K562 (cell line): ENCODE measurements at regions not wholly inside any gene's neighbourhood (a gene's known extent, or its start where the extent isn't known, plus 50 kb on each side); places are given as distances from the start of the nearest gene placed in this dataset.
A peak's percentile ranks its signal among the peaks of the same experiment; 100 is the strongest.

Experiments
- CBX5 ChIP-seq: IDR thresholded peaks from 2 replicates; pipeline ENCODE4 v1.6.1; 2014; ENCODE audit warnings: low read depth, borderline replicate concordance
- CCNT2 ChIP-seq: IDR thresholded peaks from 2 replicates; pipeline ENCODE4 v1.6.1; 2011; ENCODE audit warnings: borderline replicate concordance, low read depth, mild to moderate bottlenecking, moderate library complexity, mixed read lengths, low read length; ENCODE audit not compliant: insufficient read length; ENCODE audit errors: extremely low read depth
- FOXA3 ChIP-seq, 2 experiments: fragments of 450-650 bp in 1 of 2; sonication (generic) in 1 of 2; formaldehyde crosslinking; IDR thresholded peaks in 1 of 2; conservative IDR thresholded peaks in 1 of 2; 2 replicates each; pipeline versions ENCODE4 v1.4.0 to v1.8.0; 2020 to 2022; ENCODE audit warnings: mild to moderate bottlenecking in 2 of 2, missing genetic modification reagents in 1 of 2
- GATAD2B ChIP-seq: fragments of 450-650 bp; IDR thresholded peaks from 2 replicates; pipeline ENCODE4 v1.6.1; 2017; ENCODE audit warnings: mild to moderate bottlenecking, borderline replicate concordance
- GTF2A2 ChIP-seq: IDR thresholded peaks from 2 replicates; pipeline ENCODE4 v1.6.1; 2016; ENCODE audit warnings: mild to moderate bottlenecking, missing genetic modification characterization, missing compliant biosample characterization
- HDGF ChIP-seq: fragments of 450-650 bp; IDR thresholded peaks from 2 replicates; pipeline ENCODE4 v1.6.1; 2016
- IRF2 ChIP-seq: sonication (generic); formaldehyde crosslinking; IDR thresholded peaks from 2 replicates; pipeline ENCODE4 v1.8.1; 2022; ENCODE audit warnings: mild to moderate bottlenecking, missing genetic modification reagents
- KDM2B ChIP-seq: fragments of 250-450 bp; sonication (Bioruptor Pico); IDR thresholded peaks from 2 replicates; pipeline ENCODE4 v1.8.0; 2021; ENCODE audit warnings: mild to moderate bottlenecking, moderate library complexity
- LCOR ChIP-seq: sonication (generic); formaldehyde crosslinking; IDR thresholded peaks from 2 replicates; pipeline ENCODE4 v1.8.0; 2022; ENCODE audit warnings: mild to moderate bottlenecking, missing genetic modification reagents
- MYNN ChIP-seq, 2 experiments: sonication (generic); formaldehyde crosslinking in 1 of 2; IDR thresholded peaks; 2 replicates each; pipeline versions ENCODE4 v1.5.0 to v1.6.1; 2016 to 2020; ENCODE audit warnings: antibody characterized with exemption in 1 of 2, missing genetic modification reagents in 1 of 2
- PCBP2 ChIP-seq: fragments of 200-400 bp; formaldehyde crosslinking; IDR thresholded peaks from 2 replicates; pipeline ENCODE4 v1.6.1; 2018; ENCODE audit warnings: low read length, low read depth, mild to moderate bottlenecking, moderate library complexity; ENCODE audit not compliant: poor library complexity, severe bottlenecking
- RBM17 ChIP-seq: fragments of 200-400 bp; formaldehyde crosslinking; IDR thresholded peaks from 2 replicates; pipeline ENCODE4 v1.6.1; 2017; ENCODE audit warnings: low read depth, mild to moderate bottlenecking, low read length, borderline replicate concordance
- SMARCA4 ChIP-seq: fragments of 450-650 bp; IDR thresholded peaks from 2 replicates; pipeline ENCODE4 v1.6.1; 2016
- SNRNP70 ChIP-seq: fragments of 200-400 bp; formaldehyde crosslinking; optimal IDR thresholded peaks from 2 replicates; pipeline ENCODE3; 2017; ENCODE audit warnings: low read depth, low read length
- STAT5A ChIP-seq: IDR thresholded peaks from 2 replicates; pipeline ENCODE4 v1.6.1; 2012; ENCODE audit warnings: low read length, inconsistent platforms, borderline replicate concordance
- TCF3 ChIP-seq: sonication (generic); formaldehyde crosslinking; IDR thresholded peaks from 2 replicates; pipeline ENCODE4 v1.4.0; 2020; ENCODE audit warnings: mild to moderate bottlenecking, missing genetic modification reagents
- TRIM24 ChIP-seq, 2 experiments: fragments of 450-650 bp; IDR thresholded peaks; 2 replicates each; pipeline ENCODE4 v1.6.1; 2016
- ZBTB1 ChIP-seq: sonication (generic); formaldehyde crosslinking; IDR thresholded peaks from 2 replicates; pipeline ENCODE4 v1.8.1; 2023; ENCODE audit warnings: missing genetic modification reagents, low read depth, mild to moderate bottlenecking, borderline replicate concordance
- ZKSCAN1 ChIP-seq: fragments of 150-350 bp; IDR thresholded peaks from 2 replicates; pipeline ENCODE4 v1.6.1; 2016; ENCODE audit warnings: low read depth, low read length
- TF ChIP-seq, protein P1 (sequence below): fragments of 250-450 bp; sonication (Bioruptor Pico); IDR thresholded peaks from 2 replicates; pipeline ENCODE4 v1.5.0; 2021
- TF ChIP-seq, protein P2 (sequence below): sonication (generic); formaldehyde crosslinking; IDR thresholded peaks from 2 replicates; pipeline ENCODE4 v1.8.1; 2023; ENCODE audit warnings: mild to moderate bottlenecking, missing genetic modification reagents, moderate library complexity
- TF ChIP-seq, protein P3 (sequence below): sonication (generic); IDR thresholded peaks from 2 replicates; pipeline ENCODE4 v1.6.1; 2016

DNA sequence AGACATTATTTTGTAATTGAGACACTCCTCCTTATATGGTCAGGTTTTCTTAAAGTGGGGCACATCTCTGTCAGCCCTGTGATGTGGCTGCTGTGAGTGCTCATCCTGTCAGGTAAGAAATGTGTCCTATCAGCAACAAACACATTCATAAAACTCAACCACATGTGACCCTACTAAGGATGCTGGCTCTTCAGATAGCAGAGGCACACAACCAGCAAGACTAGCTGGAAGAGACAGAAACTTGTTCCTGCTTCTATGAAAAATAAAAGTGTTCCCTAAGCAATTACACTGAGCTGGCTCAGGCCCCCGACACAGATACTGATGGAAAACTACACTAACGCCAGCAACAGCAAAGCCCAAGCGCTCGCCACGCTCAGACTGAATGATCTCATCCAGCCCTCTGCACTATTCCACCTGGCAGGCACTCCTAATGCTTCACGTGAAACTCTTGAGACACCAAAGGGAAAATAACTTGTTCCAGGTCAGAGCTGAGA, 49.8 kb upstream of the CYP2D6 start (continued):
- TF ChIP-seq KDM2B (CRISPR knock-in tag) (no peak), MYNN (IDR thresholded peaks at IDR 0.05) (0 out of 2 replicates have a peak, but pooled peaks have one; percentile 51), MYNN (CRISPR knock-in tag; IDR thresholded peaks at IDR 0.05) (no peak), CBX5 (no peak), STAT5A (peak; percentile 68), FOXA3 (CRISPR knock-in tag; conservative IDR thresholded peaks at IDR 0.05 in 1 of 2, IDR thresholded peaks at IDR 0.05 in 1 of 2) (no peak), IRF2 (CRISPR knock-in tag) (no peak), GTF2A2 (tag) (no peak), PCBP2 (no peak), CCNT2 (no peak), RBM17 (no peak), ZKSCAN1 (peak; percentile 94), LCOR (CRISPR knock-in tag) (no peak), SNRNP70 (no peak), TCF3 (peak; percentile 95), TRIM24 (IDR thresholded peaks at IDR 0.05) (0 out of 4 replicates have a peak, but pooled peaks of 1 of the 2 experiments have one; percentile 23), HDGF (no peak), ZBTB1 (CRISPR knock-in tag) (no peak), GATAD2B (no peak), SMARCA4 (peak; percentile 73; the same call in 1 of the 2 replicates)
- TF ChIP-seq, protein P1, sequence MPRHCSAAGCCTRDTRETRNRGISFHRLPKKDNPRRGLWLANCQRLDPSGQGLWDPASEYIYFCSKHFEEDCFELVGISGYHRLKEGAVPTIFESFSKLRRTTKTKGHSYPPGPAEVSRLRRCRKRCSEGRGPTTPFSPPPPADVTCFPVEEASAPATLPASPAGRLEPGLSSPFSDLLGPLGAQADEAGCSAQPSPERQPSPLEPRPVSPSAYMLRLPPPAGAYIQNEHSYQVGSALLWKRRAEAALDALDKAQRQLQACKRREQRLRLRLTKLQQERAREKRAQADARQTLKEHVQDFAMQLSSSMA: no peak
- TF ChIP-seq, protein P2, sequence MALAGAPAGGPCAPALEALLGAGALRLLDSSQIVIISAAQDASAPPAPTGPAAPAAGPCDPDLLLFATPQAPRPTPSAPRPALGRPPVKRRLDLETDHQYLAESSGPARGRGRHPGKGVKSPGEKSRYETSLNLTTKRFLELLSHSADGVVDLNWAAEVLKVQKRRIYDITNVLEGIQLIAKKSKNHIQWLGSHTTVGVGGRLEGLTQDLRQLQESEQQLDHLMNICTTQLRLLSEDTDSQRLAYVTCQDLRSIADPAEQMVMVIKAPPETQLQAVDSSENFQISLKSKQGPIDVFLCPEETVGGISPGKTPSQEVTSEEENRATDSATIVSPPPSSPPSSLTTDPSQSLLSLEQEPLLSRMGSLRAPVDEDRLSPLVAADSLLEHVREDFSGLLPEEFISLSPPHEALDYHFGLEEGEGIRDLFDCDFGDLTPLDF (CRISPR knock-in tag): no peak
- TF ChIP-seq, protein P3, sequence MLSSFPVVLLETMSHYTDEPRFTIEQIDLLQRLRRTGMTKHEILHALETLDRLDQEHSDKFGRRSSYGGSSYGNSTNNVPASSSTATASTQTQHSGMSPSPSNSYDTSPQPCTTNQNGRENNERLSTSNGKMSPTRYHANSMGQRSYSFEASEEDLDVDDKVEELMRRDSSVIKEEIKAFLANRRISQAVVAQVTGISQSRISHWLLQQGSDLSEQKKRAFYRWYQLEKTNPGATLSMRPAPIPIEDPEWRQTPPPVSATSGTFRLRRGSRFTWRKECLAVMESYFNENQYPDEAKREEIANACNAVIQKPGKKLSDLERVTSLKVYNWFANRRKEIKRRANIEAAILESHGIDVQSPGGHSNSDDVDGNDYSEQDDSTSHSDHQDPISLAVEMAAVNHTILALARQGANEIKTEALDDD: peak; percentile 62
- TF ChIP-seq, all 486 proteins: peak for 42
